GM21619 (cell line): ENCODE measurements at regions not wholly inside any gene's neighbourhood (a gene's known extent, or its start where the extent isn't known, plus 50 kb on each side); places are given as distances from the start of the nearest gene placed in this dataset.
"Not testable (repeated sequence)": the region's sequence is repeated elsewhere in the genome, so short reads cannot be mapped to it uniquely, and the experiment has no call there.

Source experiments
- ATAC-seq: cut with Tn5 transposase; IDR thresholded peaks from one replicate; pipeline ENCODE4 v1.9.1; 2021; ENCODE audit not compliant: unreplicated experiment

GRCh38 chr7:152543799-152544198 lies 108.0 kb upstream of the KMT2C start:
- no peak for ATAC-seq

GRCh38 chr7:152541892-152542291 lies 106.1 kb upstream of the KMT2C start:
- no peak for ATAC-seq

DNA sequence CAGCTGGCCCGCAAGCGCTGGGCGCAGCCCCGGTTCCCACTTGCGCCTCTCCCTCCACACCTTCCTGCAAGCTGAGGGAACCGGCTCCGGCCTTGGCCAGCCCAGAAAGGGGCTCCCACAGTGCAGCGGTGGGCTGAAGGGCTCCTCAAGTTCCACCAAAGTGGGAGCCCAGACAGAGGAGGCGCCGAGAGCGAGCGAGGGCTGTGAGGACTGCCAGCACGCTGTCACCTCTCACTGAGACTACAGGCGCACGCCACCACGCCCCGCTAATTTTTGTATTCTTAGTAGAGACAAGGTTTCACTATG lies 103.3 kb upstream of the KMT2C start:
- not testable (repeated sequence) for ATAC-seq

- ATAC-seq = not testable (repeated sequence)
These were observed 102.8 kb upstream of the KMT2C start for GRCh38 chr7:152538346-152539189.

DNA sequence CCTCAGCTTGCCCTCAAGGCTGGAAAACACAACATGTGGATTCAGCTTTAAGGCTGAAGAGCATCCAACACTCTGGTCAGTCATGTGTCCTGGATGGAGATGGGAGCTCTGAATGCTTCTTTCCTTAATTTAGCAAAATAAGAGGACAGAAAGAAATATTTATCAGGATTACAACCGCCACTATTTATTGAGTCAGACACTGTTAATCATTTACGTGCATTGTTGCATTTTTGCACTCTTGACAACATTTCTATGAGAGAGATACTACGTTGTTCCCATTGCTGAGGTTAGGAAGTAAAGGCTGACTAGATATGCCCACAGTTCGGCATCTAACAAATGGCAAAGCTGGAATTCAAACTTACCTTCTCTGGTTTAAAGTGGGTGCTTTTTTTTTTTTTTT lies 101.8 kb upstream of the KMT2C start:
- ATAC-seq = no peak

- no peak for ATAC-seq
These were observed 92.8 kb upstream of the KMT2C start for GRCh38 chr7:152528612-152529011.

- no peak for ATAC-seq
These were observed 91.8 kb upstream of the KMT2C start for GRCh38 chr7:152527610-152528032.

DNA sequence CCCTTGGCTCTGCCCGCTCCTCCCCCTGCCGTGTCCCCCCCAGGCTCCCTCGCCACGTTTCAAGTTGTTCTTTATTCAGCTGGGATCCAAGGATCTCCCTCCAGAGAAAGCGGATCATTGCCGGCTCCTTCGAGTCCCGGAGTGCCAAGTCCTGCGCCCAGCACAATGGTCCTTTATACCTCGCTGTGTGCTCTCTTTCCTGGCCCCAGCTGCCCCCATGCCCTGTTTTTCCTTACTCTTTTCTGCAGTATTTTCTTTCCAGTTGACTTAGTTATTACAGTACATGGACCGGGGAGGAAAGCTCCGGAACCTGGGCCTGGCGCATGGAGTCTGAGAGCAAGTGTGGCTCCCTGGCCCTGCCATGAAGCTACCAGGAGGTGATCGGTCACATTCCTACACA lies 88.1 kb upstream of the KMT2C start:
- ATAC-seq = no peak

DNA sequence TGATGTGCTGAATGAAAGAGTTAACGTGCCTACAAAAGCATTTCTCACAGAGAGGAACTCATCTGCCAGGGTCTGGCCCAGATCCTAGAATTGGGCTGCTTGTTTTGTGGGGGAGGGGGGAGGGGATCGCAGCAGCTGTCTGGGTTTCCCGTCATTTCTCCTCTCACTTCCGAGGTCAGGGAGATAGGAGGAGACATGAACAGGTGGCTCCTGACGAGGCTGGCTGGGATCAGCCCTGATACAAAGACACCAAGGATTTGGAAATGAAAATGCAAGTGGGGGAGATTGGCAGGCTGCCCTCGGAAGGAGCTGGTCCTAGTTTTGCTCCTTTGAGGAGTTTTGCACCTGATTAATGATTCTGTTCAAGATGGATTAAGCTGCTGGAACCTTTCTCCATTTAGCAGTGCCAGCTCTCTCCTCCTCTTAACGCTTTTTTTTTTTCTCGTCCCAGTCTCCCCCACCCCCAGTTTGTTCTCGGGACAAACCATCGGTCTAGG lies 86.8 kb upstream of the KMT2C start:
- no peak for ATAC-seq

GRCh38 chr7:152521420-152522337 lies 85.9 kb upstream of the KMT2C start:
- ATAC-seq = no peak

- no peak for ATAC-seq
These were observed 85.1 kb upstream of the KMT2C start for GRCh38 chr7:152520861-152521302.

DNA sequence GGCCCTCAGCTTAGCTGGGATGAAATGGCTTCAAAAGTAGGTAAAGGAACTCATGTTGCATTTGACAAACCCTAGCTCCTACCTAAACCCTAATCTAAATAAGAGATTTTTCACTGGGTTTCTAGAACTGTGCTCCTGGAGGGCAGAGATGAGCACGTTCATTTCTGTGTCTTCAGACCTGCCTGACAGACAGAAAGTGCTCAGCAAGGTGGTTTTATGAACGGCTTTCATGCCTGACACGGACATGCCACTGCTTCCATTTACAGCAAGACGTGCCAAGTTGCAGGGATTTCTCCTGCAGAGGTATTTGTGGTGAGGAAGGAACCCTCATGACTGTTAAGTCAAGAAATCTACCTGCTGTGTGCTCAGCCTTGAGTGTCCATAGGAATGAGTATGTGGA lies 83.5 kb upstream of the KMT2C start:
- ATAC-seq = no peak

- ATAC-seq = no peak
These were observed 80.4 kb upstream of the KMT2C start for GRCh38 chr7:152516216-152516615.

DNA sequence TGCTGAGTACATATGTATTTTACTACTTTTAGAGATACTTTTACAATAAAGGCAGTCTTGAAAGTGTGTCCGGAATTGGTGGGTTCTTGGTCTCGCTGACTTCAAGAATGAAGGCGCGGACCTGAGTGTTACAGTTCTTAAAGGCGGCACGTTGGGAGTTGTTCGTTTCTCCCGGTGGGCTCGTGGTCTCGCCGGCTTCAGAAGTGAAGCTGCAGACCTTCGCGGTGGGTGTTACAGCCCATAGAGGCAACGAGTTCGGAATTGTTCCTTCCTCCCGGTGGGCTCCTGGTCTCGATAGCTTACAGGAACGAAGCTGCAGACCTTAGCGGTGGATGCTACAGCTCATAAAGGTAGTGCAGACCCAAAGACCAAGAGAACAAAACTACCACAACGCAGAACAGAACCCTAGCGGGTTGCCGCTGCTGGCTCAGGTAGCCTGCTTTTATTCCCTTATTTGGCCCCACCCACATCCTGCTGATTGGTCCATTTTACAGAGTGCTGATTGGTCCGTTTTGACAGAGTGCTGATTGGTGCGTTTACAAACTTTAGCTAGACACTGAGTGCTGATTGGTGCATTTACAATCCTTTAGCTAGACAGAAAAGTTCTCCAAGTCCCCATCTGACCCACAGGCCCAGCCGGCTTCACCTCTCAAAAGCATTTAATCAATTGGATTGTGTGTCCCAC lies 79.6 kb upstream of the KMT2C start:
- ATAC-seq = not testable (repeated sequence)

GRCh38 chr7:152514771-152515105 lies 78.9 kb upstream of the KMT2C start:
- no peak for ATAC-seq

DNA sequence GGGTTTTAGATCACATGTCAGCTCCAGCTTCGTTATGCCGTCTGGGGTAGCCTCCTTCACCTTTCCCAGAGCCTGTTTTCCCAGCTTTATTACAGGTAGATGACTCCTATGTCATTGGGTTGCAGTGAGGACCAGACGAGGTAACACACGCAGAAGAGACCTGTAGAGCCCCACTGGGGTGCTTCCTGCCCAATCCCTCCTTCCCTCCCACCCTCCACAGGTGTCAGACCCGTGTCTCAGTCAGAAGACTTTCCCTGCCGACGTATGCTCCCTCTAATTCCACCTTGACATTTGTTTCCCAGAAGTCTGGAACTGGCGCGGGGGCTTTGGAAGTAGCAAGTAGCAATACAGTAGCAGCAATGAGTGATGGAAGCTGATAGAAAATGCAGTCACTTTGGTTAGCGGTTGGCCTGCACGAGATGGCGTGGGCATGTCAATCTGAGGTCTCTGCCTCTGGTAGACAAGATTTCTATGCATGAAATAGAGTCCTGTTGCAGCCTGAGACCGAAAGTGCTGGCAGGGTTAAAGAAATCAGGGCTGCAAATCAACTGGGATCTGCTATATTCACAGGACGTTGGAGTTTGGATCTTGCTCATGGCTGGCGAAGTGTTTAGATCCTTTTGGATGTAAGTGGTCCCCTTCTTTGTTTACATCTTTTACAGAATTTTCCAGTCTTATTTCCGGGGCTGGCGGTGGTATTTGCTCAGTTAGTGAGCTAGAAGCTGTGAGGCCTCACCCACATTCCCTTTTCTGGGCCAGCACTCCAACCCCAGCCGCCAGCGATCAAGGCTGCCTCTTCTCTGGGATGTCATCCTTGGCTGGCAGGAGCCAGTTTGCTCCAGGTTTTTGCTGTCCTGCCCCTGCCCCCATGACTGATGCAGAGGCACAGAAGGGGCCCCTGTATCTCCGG lies 78.3 kb upstream of the KMT2C start:
- ATAC-seq = no peak

DNA sequence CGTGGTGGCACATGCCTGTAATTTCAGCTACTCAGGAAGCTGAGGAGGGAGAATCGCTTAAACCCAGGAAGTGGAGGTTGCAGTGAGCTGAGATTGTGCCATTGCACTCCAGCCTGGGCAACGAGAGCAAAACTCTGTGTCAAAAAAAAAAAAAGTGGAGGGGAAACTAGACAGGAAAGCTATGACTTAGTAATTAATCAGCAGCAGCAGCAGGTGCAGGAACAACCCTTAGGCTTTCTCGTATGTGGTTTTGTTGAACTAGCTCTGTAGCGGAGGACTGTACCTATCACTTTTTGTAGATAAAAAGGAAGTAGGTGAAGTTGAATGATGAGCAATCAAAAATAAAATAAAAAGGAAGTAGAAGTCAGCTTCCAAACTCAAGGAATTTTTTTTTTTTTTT lies 76.9 kb upstream of the KMT2C start:
- no peak for ATAC-seq

DNA sequence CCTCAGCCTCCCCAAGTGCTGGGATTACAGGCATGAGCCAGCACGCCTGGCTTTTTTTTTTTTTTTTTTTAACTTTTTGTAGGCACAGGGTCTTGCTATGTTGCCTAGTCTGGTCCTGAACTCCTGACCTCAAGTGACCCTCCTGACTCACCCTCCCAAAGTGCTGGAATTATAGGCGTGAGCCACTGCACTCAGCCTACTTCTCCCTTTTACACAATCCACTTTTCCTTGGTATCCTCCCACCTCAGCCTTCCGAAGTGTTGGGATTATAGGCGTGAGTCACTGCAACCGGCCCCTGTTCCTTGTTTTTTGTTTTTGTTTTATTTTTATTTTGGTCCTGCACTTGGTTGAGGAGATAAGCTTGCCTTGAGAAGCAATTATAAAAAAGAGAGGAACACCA lies 75.9 kb upstream of the KMT2C start:
- ATAC-seq = no peak

- ATAC-seq = no peak
These were observed 72.9 kb upstream of the KMT2C start for GRCh38 chr7:152508701-152509100.

- ATAC-seq = no peak
These were observed 69.8 kb upstream of the KMT2C start for GRCh38 chr7:152505606-152506005.
